Esophagus squamous epithelium (tissue), 4 donors: ENCODE measurements at regions not wholly inside any gene's neighbourhood (a gene's known extent, or its start where the extent isn't known, plus 50 kb on each side); places are given as distances from the start of the nearest gene placed in this dataset.

ENCODE experiments used
- POLR2A ChIP-seq, 4 donors: fragments of 450-650 bp; IDR thresholded peaks; one replicate each; pipeline ENCODE4 v1.6.1; 2017; ENCODE audit warnings: antibody characterized with exemption in 4 of 4, mild to moderate bottlenecking in 4 of 4, moderate library complexity in 3 of 4
- TF ChIP-seq, protein P1 (sequence below), 6 experiments: fragments of 450-650 bp in 4 of 6; fragments of 200-600 bp in 2 of 6; sonication (generic) in 2 of 6; IDR thresholded peaks; one replicate each; pipeline ENCODE4 v1.5.1; 2016 to 2019; ENCODE audit warnings: antibody characterized with exemption in 6 of 6, mild to moderate bottlenecking in 4 of 6, moderate library complexity in 4 of 6

DNA sequence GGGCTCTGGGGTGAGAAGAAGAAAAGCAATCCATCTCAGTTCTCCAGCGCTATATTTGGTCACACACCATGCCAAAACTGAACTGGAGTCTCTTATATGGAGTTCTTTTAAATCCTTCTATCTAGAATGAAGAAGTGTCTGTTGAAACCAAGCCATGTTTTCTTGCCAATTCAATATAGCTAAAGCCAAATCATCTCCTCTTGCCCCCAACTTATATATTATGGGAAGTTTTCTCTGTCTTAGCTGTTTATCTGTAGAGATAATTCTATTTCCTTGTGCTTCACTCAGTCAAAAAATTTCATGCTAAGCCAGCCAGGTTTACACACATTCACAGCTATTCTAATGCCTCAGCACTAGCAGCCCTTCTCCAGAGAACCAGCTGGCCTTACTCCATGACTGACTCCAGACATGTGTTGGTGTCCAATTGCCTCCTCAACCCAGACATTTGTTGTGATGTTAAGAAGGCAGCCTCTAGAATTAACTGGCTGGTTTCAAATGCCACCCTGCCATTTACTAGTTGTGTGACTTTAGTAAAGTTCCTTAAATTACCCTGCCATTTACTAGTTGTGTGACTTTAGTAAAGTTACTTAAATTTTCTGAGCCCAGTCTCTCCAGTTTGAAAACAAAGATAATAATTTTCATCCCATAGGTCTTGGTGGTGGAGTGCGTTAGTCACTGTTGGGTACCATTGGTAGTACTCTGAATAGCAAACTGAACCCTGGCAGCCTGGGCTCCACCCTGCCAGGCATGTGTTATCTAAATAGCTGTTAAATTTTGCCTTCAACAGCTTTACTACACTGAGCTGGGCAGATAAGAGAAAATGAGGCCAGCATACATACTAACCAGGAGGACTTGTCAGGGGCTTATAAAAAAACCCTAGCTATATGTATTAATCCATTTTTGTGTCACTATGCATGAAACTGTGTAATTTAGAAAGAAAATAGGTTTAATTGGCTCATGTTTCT is 525.1 kb downstream of the LMO7 start:
- TF ChIP-seq, protein P1, sequence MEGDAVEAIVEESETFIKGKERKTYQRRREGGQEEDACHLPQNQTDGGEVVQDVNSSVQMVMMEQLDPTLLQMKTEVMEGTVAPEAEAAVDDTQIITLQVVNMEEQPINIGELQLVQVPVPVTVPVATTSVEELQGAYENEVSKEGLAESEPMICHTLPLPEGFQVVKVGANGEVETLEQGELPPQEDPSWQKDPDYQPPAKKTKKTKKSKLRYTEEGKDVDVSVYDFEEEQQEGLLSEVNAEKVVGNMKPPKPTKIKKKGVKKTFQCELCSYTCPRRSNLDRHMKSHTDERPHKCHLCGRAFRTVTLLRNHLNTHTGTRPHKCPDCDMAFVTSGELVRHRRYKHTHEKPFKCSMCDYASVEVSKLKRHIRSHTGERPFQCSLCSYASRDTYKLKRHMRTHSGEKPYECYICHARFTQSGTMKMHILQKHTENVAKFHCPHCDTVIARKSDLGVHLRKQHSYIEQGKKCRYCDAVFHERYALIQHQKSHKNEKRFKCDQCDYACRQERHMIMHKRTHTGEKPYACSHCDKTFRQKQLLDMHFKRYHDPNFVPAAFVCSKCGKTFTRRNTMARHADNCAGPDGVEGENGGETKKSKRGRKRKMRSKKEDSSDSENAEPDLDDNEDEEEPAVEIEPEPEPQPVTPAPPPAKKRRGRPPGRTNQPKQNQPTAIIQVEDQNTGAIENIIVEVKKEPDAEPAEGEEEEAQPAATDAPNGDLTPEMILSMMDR (IDR thresholded peaks at IDR 0.05) = no peak
- no peak for TF ChIP-seq POLR2A (IDR thresholded peaks at IDR 0.05)
